Lower lobe of right lung (tissue), 2 donors: ENCODE measurements at regions not wholly inside any gene's neighbourhood (a gene's known extent, or its start where the extent isn't known, plus 50 kb on each side); places are given as distances from the start of the nearest gene placed in this dataset.

Experiments used
- ATAC-seq, 2 donors: fragments of 200-7000 bp; cut with Tn5 transposase; one replicate each; pipeline ENCODE4 v1.9.1; 2020 to 2022; ENCODE audit warnings: mild to moderate bottlenecking in 2 of 2, moderate library complexity in 2 of 2
- DNase-seq: peaks from one replicate; pipeline ENCODE4 v3.0.0-alpha.2; 2020
- H3K27ac ChIP-seq: fragments of 200-600 bp; one replicate; pipeline ENCODE4 v1.8.0; 2022
- H3K27me3 ChIP-seq: fragments of 200-600 bp; one replicate; pipeline ENCODE4 v1.8.0; 2022; ENCODE audit warnings: low read depth
- H3K36me3 ChIP-seq: fragments of 200-600 bp; one replicate; pipeline ENCODE4 v1.8.0; 2022; ENCODE audit warnings: mild to moderate bottlenecking
- H3K4me1 ChIP-seq: fragments of 200-600 bp; one replicate; pipeline ENCODE4 v1.8.0; 2022
- H3K4me3 ChIP-seq: fragments of 200-600 bp; one replicate; pipeline ENCODE4 v1.8.0; 2022; ENCODE audit warnings: mild to moderate bottlenecking
- H3K9me3 ChIP-seq: fragments of 200-600 bp; one replicate; pipeline ENCODE4 v1.8.0; 2022
- CTCF ChIP-seq: fragments of 200-600 bp; IDR thresholded peaks from one replicate; pipeline ENCODE4 v1.8.0; 2022; ENCODE audit warnings: antibody characterized with exemption, mild to moderate bottlenecking
- intact Hi-C: fragments of 100-400 bp; cut with DNase I; formaldehyde crosslinking; loops from one replicate; pipeline ENCODE4 v1.11.0; 2022
- donor health status: DM: no; HTN: yes; CAD: no; lungs with severe emphysema.

- no peaks in the 10 kb centered on the region for H3K27me3 ChIP-seq
- no peak overlapping the region for H3K4me3 ChIP-seq
- H3K9me3 ChIP-seq = no peaks in the 10 kb centered on the region
- H3K27ac ChIP-seq = no peak overlapping the region
- ATAC-seq (no peak), DNase-seq (no peak)
- H3K36me3 ChIP-seq = no peaks in the 10 kb centered on the region
- no peaks in the 10 kb centered on the region for H3K4me1 ChIP-seq
- TF ChIP-seq CTCF = no peak
- intact Hi-C loops = no loop called here
Measured at GRCh38 chr5:166302166-166302565, 1989.3 kb upstream of the WWC1 start.

GRCh38 chr5:166317425-166317824 lies 1974.0 kb upstream of the WWC1 start:
- Histone ChIP-seq H3K4me1 (no peaks in the 10 kb centered on the region), H3K36me3 (no peaks in the 10 kb centered on the region), H3K27ac (no peak overlapping the region), H3K9me3 (no peaks in the 10 kb centered on the region), H3K4me3 (no peak overlapping the region), H3K27me3 (no peaks in the 10 kb centered on the region)
- DNase-seq (no peak), ATAC-seq (no peak)
- no peak for TF ChIP-seq CTCF
- intact Hi-C loops = no loop called here

DNA sequence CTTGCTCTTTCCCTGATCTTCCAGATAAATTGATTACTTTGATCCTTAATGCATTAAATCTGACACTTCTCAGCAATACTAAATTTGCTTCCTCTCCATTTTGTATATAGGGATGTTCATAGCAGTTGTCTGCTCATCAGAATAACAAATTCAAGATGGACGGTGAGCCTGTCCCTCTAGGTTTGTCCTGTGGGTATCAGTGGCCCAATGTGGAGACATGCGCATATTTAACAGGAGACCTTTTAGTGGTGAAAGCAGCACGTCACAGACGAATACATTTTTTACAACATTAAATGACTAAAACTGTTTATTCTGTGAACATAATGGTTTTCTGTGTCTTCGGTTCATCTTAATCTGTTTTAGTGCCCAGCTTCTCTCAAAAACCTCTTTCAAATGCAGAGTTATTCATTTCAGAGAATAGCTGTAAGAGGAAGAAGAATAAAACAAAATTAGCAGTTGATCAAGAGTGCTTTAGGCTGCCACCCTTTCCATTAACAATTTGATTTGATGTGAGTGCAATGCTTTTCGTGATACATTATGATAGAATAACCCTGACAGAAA lies 1970.4 kb upstream of the WWC1 start:
- no peaks in the 10 kb centered on the region for H3K36me3 ChIP-seq
- no peak for TF ChIP-seq CTCF
- H3K27me3 ChIP-seq = no peaks in the 10 kb centered on the region
- ATAC-seq (no peak), DNase-seq (no peak)
- H3K9me3 ChIP-seq = no peaks in the 10 kb centered on the region
- no peak overlapping the region for H3K4me3 ChIP-seq
- intact Hi-C loops = no loop called here
- H3K27ac ChIP-seq = no peak overlapping the region
- no peaks in the 10 kb centered on the region for H3K4me1 ChIP-seq

GRCh38 chr5:166324372-166324771 lies 1967.1 kb upstream of the WWC1 start:
- TF ChIP-seq CTCF = no peak
- no peaks in the 10 kb centered on the region for H3K9me3 ChIP-seq
- H3K27me3 ChIP-seq = no peaks in the 10 kb centered on the region
- H3K4me1 ChIP-seq = no peaks in the 10 kb centered on the region
- no peak overlapping the region for H3K27ac ChIP-seq
- H3K4me3 ChIP-seq = no peak overlapping the region
- intact Hi-C loops = no loop called here
- ATAC-seq (no peak), DNase-seq (no peak)
- no peaks in the 10 kb centered on the region for H3K36me3 ChIP-seq

DNA sequence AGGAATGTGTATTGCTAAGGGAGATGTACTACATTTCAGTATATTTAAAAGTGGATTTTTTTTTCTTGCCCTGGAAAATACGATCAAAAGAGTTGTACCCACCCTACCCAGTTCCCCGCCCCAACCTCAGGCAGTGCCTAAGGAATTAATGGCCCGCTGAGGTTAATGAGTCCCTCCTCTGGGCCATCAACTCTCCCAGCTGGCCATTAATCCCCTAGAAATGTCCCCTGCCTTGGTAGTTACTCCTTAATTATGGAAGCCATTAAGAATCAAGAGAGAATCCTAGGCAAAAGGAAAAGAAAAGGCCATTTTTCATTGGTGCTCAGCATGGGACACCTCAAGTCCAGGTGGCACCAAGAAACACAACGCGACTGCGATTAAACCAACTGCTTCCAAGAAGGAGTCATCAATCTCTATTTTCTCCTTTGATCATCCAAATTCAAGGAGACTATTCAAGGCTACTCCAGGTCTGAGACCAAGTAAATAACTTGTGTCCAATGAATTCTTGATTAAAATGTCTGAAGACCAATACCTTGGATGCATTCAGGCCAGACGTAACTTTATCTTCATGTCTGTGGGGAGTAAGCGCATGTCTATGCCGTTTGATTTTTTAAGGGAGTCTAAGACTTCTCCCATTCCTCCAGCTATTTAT lies 1962.2 kb upstream of the WWC1 start:
- ATAC-seq (no peak), DNase-seq (no peak)
- no peak overlapping the region for H3K27ac ChIP-seq
- no peaks in the 10 kb centered on the region for H3K27me3 ChIP-seq
- H3K4me1 ChIP-seq = no peaks in the 10 kb centered on the region
- no peak for TF ChIP-seq CTCF
- H3K9me3 ChIP-seq = no peaks in the 10 kb centered on the region
- intact Hi-C loops = no loop called here
- no peak overlapping the region for H3K4me3 ChIP-seq
- no peaks in the 10 kb centered on the region for H3K36me3 ChIP-seq
